KOPT-K1 (cell line): ENCODE measurements at regions not wholly inside any gene's neighbourhood (a gene's known extent, or its start where the extent isn't known, plus 50 kb on each side); places are given as distances from the start of the nearest gene placed in this dataset.

ENCODE experiments used
- H3K27ac ChIP-seq: fragments of 200-600 bp; sonication (generic); 2 replicates; pipeline ENCODE4 v1.5.1; 2016; ENCODE audit warnings: antibody characterized with exemption, mild to moderate bottlenecking, low read depth, low read length; ENCODE audit not compliant: poor library complexity, severe bottlenecking
- H3K36me3 ChIP-seq: fragments of 200-600 bp; sonication (generic); 2 replicates; pipeline ENCODE4 v1.5.1; 2017; ENCODE audit warnings: antibody characterized with exemption, mild to moderate bottlenecking, low read length, moderate library complexity; ENCODE audit not compliant: insufficient read depth
- H3K9me3 ChIP-seq: fragments of 200-600 bp; sonication (generic); 2 replicates; pipeline ENCODE4 v1.5.1; 2017; ENCODE audit warnings: antibody characterized with exemption, low read length, mild to moderate bottlenecking; ENCODE audit not compliant: insufficient read depth, poor library complexity, severe bottlenecking

DNA sequence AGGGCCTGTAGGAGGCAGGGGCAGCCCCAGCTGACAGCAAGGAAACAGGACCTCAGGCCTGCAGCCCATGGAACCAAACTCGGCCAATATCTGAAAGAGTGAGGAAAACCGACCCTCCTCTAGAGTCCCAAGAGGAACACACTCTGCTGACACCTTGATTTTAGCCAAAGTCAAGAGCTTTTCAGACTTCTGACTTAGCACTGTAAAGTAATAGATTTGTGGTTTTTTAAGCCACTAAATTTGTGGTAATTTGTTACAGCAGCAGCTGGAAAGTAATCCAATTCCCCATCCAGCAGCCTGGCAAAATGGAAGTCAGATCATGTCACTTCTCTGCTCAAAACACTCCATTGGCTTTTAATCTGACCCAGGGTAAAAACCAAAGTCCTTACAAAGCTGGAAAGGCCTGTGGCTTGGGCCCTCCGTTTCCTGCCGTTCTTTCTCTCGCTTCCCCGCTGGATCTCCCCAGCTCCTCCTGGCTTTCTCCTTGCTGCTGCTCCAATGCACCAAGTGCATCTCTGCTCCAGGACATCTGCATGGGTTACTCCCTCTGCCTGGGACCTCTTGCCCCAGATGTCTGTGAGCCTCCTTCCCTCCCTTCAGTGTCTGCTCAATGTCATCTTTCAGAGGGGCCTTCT, 79.0 kb downstream of the C5orf15 start:
- no peaks in the 10 kb centered on the region for H3K9me3 ChIP-seq
- H3K27ac ChIP-seq, result no peak overlapping the region

DNA sequence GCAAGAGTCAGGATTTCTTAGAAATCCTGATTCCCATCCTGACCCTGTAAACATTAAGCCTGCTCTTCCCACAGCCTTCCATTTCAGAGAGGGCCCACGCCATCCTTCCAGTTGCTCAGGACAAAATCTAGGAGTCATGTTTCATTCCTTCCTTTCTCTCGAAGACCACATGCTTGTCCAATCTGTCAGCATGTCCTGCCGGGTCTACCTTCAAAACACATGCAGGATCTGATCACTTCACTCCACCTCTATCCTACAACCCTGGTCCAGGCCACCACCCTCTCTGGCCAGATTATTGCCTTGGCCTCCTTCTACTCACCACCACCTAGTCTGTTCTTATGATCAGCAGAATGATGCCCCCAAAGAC, 79.8 kb downstream of the C5orf15 start:
- no peak overlapping the region for H3K27ac ChIP-seq
- H3K36me3 ChIP-seq, result no peaks in the 10 kb centered on the region
- no peaks in the 10 kb centered on the region for H3K9me3 ChIP-seq

More for the DNA sequence above, 79.0 kb downstream of the C5orf15 start:
- H3K36me3 ChIP-seq, result no peaks in the 10 kb centered on the region

DNA sequence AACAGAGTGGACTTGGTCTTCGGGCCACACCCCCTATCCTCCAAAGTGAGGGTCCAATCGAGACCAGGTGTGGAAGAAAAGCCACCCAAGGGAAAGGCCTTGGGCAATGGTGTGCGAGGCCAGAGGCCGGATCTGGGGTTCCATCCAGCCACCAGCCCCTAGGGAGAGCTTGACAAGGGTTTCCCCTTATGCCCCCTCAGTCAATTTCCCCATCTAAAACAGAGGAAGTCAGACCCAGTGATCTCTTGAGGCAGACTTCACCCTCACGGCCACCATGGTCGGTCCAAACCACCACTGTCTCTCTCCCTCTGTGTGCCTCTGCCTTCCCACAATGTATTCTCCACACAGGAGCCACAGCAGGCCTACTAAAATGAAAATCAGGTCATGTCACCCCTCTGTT, 82.9 kb downstream of the C5orf15 start:
- no peaks in the 10 kb centered on the region for H3K36me3 ChIP-seq
- no peak overlapping the region for H3K27ac ChIP-seq
- H3K9me3 ChIP-seq, result no peaks in the 10 kb centered on the region

DNA sequence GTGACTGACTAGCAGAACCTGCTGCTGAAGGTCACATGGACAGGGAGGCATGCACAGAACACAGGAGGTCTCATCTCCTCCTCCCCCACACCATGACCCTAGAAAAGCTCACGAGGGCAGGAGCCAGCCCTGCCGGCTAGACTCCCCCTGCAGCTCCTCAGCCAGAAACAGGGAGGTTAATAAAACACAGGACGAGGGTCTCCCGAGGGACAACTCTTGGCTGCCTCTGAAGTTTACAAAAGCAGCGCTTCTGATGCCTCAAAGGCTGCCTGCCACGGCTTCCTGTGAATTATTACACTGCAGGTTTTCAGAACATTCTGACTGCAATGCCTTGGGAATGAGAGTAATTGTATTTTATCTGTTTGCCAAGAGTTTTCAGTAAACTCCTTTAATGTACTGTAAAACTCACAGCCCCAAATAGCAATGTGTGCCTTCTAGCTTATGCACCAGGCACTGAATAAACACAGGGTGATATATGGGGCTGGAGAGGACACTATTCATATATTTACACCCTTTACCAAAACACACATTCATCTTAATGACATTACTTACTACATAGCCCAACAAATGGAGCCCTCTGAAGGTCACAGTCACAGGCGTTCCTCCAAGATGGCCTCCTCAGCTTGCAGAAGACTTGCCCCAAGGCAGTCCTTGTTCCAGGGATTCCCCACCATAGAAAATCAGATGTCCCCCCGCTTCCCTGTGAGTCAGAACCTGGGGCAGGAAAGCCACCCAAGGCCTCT, 83.7 kb downstream of the C5orf15 start:
- no peaks in the 10 kb centered on the region for H3K36me3 ChIP-seq
- H3K9me3 ChIP-seq, result no peaks in the 10 kb centered on the region
- no peak overlapping the region for H3K27ac ChIP-seq

DNA sequence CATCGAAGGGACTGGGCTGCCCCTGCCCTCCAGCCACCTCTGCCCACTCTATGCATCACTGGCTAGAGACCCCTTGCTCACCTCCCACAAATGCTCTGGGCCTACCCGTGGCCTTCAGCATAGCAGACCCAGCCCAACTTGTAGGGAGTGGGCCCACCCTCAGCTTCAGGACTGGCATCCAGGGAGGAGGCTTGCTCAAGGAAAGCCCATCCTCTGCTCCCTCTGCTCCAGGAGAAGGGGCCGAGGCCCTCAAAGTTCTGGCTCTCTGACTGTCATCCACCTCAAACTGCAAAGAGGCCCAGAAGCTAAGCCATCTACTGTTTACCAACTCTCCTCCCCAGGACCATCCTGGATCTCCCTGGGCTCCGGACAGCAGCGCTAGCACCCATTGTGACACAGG, 84.5 kb downstream of the C5orf15 start:
- no peak overlapping the region for H3K27ac ChIP-seq
- no peaks in the 10 kb centered on the region for H3K36me3 ChIP-seq
- H3K9me3 ChIP-seq, result no peaks in the 10 kb centered on the region

DNA sequence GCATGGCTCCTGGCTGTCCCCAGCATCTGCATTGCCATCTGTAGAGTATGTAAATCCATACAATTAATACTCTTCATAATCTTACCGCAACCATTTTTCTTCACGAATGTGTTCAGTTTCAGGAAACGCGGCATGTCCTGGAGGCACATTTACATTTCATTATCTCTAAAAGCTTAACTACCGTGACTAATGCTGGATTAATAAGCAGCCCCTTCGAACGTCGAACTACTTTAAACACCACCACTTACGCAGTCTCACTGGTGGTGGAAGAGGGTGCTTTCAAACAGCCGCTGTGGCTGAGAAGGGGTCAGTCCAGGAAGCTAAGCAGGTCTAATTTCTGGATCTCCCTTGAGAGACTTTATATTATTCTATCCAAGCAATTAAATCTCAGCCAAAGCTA, 85.6 kb downstream of the C5orf15 start:
- H3K36me3 ChIP-seq, result no peaks in the 10 kb centered on the region
- no peaks in the 10 kb centered on the region for H3K9me3 ChIP-seq
- H3K27ac ChIP-seq, result no peak overlapping the region

DNA sequence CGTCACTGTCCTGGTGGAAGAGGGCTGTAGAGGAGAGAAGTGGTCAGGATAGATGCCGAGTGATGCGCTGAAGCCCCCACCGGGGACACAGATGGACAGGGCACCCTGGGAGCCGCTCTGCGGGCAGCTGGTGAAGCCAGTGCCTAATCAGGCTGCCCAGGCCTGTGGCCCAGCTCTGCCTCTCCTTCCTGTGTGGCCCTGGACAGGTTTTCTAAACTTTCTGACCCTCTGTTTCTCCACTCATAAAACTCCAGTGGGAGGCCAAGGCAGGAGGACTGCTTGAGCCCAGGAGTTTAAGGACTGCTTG, 86.1 kb downstream of the C5orf15 start:
- Histone ChIP-seq H3K36me3 (no peaks in the 10 kb centered on the region), H3K9me3 (no peaks in the 10 kb centered on the region), H3K27ac (no peak overlapping the region)

DNA sequence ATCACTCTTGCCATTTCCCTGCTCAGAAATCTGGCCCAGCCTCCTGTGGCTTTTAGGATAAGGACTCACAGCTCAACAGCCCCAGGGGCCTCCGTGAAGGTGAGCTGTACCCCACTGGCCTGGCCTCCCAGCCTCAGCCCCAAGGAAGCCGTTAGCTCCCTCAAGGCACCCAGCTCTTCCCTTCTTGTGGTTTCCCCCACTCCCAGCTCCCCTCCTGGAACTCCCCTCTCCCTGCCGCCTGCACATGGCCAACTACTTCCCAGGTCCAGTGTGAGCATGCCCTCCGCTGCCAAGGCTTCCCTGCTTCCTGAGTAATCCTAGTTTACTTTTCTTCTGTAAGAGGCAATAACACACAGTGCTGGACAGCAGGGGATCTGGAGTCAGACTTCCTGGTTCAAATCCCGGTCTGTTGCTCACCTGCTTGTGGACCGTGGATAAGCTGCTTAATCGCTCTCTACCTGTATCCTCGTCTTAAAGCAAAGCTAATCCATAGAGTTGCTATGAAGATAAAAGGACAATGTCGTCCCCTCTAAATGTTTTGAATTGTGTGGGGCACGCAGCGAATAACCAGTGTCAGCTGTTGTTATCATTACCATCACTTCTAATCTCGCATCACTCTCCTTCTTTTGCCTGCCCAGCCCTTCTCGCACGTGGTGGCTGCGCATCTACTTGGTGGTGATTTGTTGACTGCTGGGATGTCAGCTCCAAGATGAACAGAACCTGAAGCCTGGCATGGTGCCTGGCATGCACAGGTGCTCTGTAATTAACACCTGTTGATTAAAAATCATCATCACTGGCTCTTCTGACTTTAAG, 86.6 kb downstream of the C5orf15 start:
- no peak overlapping the region for H3K27ac ChIP-seq

DNA sequence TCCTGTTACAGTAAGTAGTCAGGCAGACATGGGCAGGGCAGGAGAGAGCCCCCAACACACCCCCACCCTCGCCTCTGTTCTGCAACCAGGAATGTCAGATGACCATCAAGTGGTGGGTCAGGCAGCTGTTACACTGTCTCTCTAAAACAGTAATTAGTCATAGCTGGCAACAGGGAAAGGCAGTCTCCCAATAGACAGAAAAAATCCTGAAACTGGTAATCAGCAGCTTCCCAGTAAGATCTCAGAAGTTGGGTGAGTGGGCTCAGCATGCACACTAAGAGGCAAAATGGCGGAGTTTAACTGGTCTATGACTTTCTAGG, 90.2 kb downstream of the C5orf15 start:
- no peak overlapping the region for H3K27ac ChIP-seq
- H3K36me3 ChIP-seq, result no peaks in the 10 kb centered on the region
- H3K9me3 ChIP-seq, result peaks cover 7% of the 10 kb centered on the region

More for the DNA sequence above, 86.6 kb downstream of the C5orf15 start:
- Histone ChIP-seq H3K36me3 (no peaks in the 10 kb centered on the region), H3K9me3 (no peaks in the 10 kb centered on the region)

DNA sequence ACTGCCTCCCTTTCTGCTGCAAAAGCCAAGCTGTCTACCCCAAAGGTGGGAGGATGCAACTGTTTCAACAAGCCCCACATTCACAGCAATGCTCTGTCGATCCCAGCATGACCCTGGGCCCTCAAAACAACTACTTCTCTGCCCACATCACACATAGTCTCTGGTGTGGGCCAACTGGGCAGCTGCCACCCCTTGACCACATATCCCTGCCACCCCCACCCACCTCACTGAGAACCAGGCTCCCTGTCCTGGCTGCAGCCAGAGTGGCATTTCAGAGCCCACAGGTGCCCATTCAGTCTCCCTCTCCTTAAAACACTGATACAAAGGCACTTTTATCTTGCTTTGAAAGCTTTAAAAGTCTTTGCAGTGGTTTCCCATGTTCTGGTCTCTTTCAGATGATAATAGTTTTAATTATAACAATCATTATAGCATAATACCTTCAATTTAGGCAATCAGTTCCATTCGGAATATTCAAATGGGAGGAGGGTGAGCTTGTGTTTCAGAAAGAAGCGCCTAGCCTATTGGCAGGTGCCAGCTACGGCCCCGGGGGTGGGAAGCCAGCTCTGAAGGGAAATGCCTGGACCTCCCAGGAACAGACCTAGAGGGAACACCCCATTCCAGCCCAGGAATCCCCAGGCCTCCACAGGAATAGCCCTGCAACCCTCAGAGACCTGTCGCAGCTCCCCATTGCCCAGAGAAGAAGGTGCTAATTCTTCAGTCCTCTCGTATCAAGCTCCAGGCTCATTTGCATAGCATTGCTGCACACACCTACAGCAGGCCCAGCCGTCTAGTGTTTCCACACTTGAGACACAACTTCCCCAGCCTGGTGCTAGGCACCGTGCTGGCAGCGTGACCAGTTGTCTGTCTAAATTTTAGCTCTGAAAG, 90.8 kb downstream of the C5orf15 start:
- Histone ChIP-seq H3K27ac (no peak overlapping the region), H3K9me3 (peaks cover 7% of the 10 kb centered on the region), H3K36me3 (no peaks in the 10 kb centered on the region)

DNA sequence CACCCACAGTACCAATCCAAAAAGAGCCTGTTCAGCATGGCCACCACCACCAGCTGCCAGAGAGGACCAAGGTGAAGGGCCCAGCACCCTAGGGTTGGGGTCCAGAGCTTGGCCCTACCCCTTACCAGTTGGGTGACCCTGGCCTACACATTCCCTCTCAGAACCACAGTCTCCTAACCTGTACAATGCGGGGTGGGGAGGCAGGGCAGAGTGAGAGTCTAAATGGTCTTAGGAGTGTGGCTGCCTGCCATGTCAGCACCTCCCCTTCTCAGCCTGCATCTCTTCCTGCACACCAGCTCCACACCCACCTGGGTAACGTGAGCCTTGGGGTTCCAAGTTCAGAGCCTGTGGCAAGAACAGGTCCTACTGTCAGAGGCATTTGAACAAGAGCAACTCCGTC, 92.2 kb downstream of the C5orf15 start:
- Histone ChIP-seq H3K36me3 (no peaks in the 10 kb centered on the region), H3K9me3 (peaks cover 7% of the 10 kb centered on the region), H3K27ac (no peak overlapping the region)

DNA sequence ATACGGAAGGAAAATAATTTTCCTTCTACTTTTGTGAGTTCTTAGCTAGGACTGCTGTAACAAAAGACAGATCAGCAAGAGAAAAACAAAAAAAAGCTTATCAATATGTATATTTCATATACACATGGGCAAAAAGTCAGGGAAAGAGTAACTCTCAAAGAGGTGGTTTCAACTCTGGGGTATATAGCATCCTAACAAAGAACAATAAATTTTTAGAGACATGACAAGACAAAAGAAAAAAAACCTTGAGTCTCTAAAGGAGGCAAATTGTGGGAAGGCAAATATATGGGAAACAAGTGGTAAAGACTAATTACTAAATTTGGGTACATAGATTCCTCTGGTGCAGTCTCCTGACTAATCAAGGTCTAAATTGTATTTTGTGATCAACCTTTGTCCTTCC, 93.2 kb downstream of the C5orf15 start:
- Histone ChIP-seq H3K36me3 (no peaks in the 10 kb centered on the region), H3K9me3 (peaks cover 7% of the 10 kb centered on the region), H3K27ac (no peak overlapping the region)

DNA sequence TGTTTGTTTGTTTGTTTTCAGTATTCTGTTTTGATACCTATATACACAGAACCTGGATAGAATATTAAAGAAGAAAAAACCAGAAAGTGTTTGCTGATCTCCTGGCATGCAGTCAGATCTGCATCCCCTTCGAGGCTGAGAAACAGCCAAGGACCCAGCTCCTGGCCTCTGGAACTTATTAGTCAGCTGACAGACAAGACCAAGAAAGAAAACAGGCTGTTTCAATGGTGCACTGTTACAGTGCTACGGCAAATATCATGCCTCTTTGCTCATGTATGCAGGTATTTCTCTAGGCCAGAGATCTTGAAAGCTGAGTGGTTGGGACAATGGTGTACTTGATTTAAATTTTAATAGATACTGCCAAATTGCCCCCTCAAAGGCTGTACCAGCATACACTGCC, 95.0 kb downstream of the C5orf15 start:
- H3K27ac ChIP-seq, result no peak overlapping the region

DNA sequence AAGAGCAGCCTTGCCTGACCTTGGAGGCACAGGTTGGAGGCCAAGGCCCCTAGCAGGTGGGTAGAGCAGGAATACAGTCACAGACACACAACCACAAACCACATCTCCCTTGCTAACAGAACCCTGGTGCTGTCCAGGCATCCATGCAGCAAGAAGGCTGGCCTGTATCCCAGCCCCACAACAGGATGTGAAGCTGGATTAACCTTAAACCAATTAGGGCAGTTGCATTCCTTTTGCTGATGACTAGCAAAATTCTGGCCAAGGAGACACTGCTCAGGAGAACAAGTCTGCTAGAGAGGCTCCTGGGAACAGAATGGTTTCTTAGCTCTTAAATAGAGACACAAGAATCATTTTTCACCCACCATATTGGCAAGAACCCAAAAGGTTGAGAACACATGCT, 97.8 kb downstream of the C5orf15 start:
- Histone ChIP-seq H3K36me3 (no peaks in the 10 kb centered on the region), H3K9me3 (peaks cover 7% of the 10 kb centered on the region), H3K27ac (no peak overlapping the region)

More for the DNA sequence above, 95.0 kb downstream of the C5orf15 start:
- Histone ChIP-seq H3K36me3 (no peaks in the 10 kb centered on the region), H3K9me3 (peaks cover 7% of the 10 kb centered on the region)
